Ectodermal cell (in vitro differentiated cells): ENCODE measurements at regions not wholly inside any gene's neighbourhood (a gene's known extent, or its start where the extent isn't known, plus 50 kb on each side); places are given as distances from the start of the nearest gene placed in this dataset.

Experiments used
- H3K27ac ChIP-seq: 2 replicates; pipeline ENCODE4 v1.7.0; 2013; ENCODE audit warnings: mild to moderate bottlenecking, low read depth, low read length; ENCODE audit not compliant: insufficient read depth, poor library complexity, severe bottlenecking
- H3K27me3 ChIP-seq: 2 replicates; pipeline ENCODE4 v1.7.0; 2013; ENCODE audit warnings: mild to moderate bottlenecking, low read length; ENCODE audit not compliant: insufficient read depth, control insufficient read depth, poor library complexity, severe bottlenecking
- H3K36me3 ChIP-seq: one replicate; pipeline ENCODE4 v1.7.0; 2013; ENCODE audit warnings: low read length; ENCODE audit not compliant: control insufficient read depth, insufficient read depth
- H3K4me1 ChIP-seq: one replicate; pipeline ENCODE4 v1.7.0; 2013; ENCODE audit warnings: low read length; ENCODE audit not compliant: control insufficient read depth, insufficient read depth
- H3K4me3 ChIP-seq: 2 replicates; pipeline ENCODE4 v1.7.0; 2013; ENCODE audit warnings: low read depth, low read length, control low read depth; ENCODE audit not compliant: insufficient read depth
- H3K9me3 ChIP-seq: 2 replicates; pipeline ENCODE4 v1.7.0; 2013; ENCODE audit warnings: mild to moderate bottlenecking, low read length, moderate library complexity; ENCODE audit not compliant: control insufficient read depth
- WGBS, 2 experiments: methylation state at CpG; one replicate each; pipeline ENCODE4 v1.1.7; 2013; ENCODE audit warnings: missing lambda C conversion rate in 2 of 2; 5-methylcytosine and 5-hydroxymethylcytosine counted together

DNA sequence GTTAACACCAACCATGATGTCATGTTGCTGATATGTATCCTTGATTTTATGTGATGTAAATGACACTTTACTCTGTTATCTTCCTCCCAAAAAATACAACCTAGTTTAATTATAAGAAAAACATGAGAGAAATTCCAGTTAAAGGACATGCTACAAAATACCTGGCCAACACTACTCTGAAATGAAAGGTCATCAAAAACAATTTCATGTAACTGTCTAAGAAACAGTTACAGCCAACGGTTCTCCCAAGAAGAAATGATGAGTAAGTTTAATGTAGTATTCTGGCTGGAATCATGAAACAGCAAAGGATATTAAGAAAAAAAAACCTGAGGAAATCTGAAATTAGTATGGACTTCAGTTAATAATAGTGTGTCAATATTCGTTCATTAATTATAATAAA is 653.3 kb upstream of the FOXG1 start:
- Histone ChIP-seq H3K9me3 (no peaks in the 10 kb centered on the region), H3K4me1 (no peaks in the 10 kb centered on the region), H3K27ac (no peak overlapping the region), H3K36me3 (no peaks in the 10 kb centered on the region), H3K4me3 (no peak overlapping the region), H3K27me3 (peaks cover 9% of the 10 kb centered on the region)
- WGBS, 2 experiments: 100% methylated on average over 1 of the region's 2 CpGs

DNA sequence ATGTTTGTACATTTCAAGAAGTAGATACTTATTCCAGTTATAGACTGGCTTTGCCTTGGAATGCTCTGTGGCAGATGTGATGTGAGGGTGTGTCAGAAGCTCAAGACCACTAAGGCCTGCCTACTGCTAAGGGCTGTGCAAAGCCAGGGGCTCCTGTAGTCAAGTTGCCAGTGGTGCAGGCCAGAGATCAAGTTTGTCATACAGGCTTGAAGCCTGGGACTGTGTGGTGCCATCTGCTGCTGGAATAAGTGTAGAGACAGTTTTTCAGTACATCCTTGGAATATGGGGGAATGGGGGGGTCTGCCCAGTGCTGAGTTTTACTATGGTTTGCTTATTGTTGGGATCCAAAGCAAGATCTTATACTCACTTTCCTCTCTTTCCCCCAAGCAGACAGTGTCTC is 649.9 kb upstream of the FOXG1 start:
- Histone ChIP-seq H3K9me3 (no peaks in the 10 kb centered on the region), H3K27me3 (peaks cover 41% of the 10 kb centered on the region), H3K27ac (no peak overlapping the region), H3K4me3 (no peak overlapping the region), H3K36me3 (no peaks in the 10 kb centered on the region), H3K4me1 (no peaks in the 10 kb centered on the region)

DNA sequence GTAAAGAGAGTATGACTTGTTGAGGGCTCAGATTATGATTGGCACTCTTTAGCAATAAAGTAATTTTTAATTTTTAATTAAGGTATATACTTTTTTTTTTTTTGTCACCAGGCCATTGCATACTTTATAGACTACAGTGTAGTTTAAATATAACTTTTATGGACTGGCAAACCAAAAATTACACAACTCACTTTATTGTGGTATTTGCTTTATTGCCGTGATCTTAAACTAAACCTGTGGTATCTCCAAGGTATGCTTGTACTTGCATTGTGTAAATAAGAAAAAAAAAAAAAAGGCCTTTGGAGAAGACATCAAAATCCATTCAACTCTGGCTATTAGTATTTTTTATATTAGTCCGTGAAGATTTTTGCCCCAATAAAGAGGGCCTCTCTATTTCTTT is 646.7 kb upstream of the FOXG1 start:
- WGBS, 2 experiments: 83% methylated on average over 1 of the region's 2 CpGs; no CpG with 5 or more reads in 1 of the 2 experiments
- H3K4me1 ChIP-seq: peaks cover 6% of the 10 kb centered on the region
- H3K4me3 ChIP-seq: no peak overlapping the region
- no peaks in the 10 kb centered on the region for H3K9me3 ChIP-seq
- H3K27me3 ChIP-seq: peaks cover 69% of the 10 kb centered on the region
- no peaks in the 10 kb centered on the region for H3K36me3 ChIP-seq
- no peak overlapping the region for H3K27ac ChIP-seq

DNA sequence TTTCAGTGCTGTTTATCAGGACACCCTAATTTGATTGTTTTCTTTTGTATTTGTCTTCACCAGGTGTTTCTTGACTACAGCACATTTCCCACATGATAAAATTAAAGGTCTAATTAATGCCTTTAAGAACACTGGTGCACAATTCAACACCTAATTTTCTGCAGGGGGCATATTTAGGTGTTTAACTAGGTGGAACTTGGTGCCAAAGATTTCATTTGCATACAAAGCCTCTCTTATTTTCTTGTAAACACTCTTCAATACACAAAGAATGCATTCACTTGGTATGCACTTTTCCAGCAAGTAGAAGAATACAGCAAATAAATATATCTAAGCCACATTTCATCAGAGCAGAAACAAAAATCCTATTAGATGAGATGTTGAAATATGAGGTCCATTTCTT is 646.2 kb upstream of the FOXG1 start:
- Histone ChIP-seq H3K4me1 (peaks cover 6% of the 10 kb centered on the region), H3K36me3 (no peaks in the 10 kb centered on the region), H3K4me3 (no peak overlapping the region), H3K27me3 (peaks cover 74% of the 10 kb centered on the region), H3K27ac (no peak overlapping the region), H3K9me3 (no peaks in the 10 kb centered on the region)

DNA sequence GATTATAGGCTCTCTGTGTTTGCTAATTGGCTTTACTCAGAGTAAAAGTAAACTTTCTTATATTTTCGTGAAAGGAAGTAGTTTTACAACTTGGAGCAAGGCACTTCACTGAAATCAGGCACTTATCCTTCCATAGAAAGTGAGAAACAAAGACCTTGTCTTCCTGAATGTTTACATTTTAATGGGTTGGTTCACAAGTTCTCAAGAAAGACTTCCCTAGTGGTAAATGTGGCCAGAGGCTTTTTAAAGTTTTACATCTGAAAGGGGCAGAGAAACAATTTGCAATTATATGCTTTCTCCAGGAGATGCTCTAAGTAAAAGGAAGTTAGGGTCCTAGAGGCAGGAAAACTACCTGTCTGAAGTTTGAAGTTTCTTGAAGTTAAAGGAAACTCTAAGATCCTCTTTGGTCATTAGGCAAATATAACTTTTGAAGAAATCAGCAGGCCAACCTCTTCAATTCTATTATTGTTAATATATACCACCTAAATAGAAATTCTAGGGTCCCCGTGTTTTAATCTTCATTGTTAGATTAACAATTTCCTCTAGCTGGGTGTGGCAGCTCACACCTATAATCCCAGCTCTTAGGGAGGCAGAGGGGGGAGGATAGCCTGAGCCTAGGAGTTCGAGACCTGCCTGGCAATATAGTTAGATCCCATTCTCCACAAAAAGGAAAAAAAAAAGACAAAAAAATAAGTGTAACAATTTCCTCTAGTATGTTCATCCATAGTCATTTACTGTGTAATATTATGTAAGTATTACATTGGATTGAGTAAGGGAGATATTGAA is 644.9 kb upstream of the FOXG1 start:
- Histone ChIP-seq H3K4me3 (no peak overlapping the region), H3K27ac (no peak overlapping the region)
- WGBS, 2 experiments: 0% methylated on average over 1 to 2 of the region's 3 CpGs

DNA sequence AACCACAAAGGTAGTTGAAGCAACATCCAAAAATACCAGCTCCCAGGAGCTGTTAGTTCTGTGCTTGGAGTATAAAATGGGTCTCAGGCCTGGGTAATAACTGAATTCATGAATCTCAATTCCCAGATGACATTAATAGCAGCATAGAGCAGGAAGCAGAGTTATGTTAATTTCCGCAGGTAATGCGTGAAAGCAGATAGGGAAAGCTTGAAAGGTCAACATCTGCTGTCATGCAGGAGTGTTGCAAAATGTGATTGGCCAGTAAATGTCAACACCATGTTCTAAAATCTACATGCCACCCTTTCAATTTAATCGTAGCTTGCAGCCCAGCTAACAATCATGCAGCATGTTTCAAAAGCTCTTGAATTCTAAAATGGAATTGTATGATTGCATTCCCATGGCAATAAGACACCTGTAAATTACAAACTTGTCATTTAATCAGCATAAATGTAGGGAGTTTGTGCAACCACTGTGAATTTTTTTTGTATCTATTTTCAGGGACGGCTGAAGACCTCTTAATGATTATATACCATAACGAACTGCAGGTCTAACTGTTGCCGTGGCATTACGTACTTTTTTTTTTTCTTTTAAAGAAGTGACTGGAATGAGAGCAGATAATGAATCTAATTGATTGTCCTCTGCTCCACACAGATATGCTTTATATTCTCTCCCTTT is 635.8 kb upstream of the FOXG1 start:
- Histone ChIP-seq H3K9me3 (no peaks in the 10 kb centered on the region), H3K4me1 (no peaks in the 10 kb centered on the region), H3K4me3 (no peak overlapping the region), H3K36me3 (no peaks in the 10 kb centered on the region), H3K27ac (no peak overlapping the region), H3K27me3 (peaks cover 6% of the 10 kb centered on the region)
- WGBS, 2 experiments: 88 to 98% methylated on average over 6 to 7 of the region's 7 CpGs

More for the DNA sequence above, 644.9 kb upstream of the FOXG1 start:
- no peaks in the 10 kb centered on the region for H3K9me3 ChIP-seq
- H3K4me1 ChIP-seq: peaks cover 6% of the 10 kb centered on the region
- no peaks in the 10 kb centered on the region for H3K36me3 ChIP-seq
- H3K27me3 ChIP-seq: peaks cover 84% of the 10 kb centered on the region

DNA sequence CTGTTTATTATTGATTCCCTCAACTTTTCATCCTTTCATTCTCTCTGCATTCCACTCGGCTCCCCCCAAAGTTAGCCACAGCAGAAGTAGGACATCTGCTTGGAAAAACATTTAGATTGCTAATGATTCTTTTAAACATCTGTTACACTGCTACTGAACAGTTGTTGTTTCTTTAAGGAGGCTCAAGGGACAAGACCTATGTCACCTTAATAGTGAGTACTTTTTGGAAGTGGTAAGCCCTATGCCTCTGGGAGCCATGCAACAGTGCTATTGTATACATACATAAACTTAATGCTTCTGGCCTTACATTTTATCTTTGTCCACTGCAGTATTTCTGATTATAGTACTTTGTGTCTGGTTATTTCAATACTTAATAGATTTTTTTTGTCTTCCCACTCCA is 628.2 kb upstream of the FOXG1 start:
- 86 to 100% methylated on average over 1 of the region's 1 CpG for WGBS, 2 experiments
- Histone ChIP-seq H3K27me3 (no peaks in the 10 kb centered on the region), H3K4me3 (no peak overlapping the region), H3K36me3 (no peaks in the 10 kb centered on the region), H3K9me3 (no peaks in the 10 kb centered on the region), H3K27ac (no peak overlapping the region), H3K4me1 (peaks cover under 1% of the 10 kb centered on the region)

DNA sequence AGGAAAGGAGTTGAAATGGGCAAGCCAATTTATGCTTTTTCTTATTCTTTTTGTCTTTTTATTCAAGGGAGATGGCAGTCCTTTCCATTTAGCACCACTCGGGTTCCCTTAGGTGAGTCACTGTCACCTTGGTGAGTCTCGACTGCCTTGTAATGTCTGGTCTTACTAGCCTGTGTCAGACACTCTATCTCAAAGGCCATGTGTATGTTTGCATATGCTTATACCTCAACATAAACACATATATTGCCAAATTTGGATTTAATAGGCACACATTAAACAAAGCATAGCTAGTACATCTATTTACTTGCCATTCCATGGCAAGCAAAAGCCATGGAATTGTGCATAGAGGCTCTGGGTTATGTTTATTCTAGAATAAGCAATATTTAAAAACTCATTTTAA is 624.9 kb upstream of the FOXG1 start:
- H3K27me3 ChIP-seq: no peaks in the 10 kb centered on the region
- WGBS, 2 experiments: 90 to 92% methylated on average over 2 of the region's 2 CpGs

DNA sequence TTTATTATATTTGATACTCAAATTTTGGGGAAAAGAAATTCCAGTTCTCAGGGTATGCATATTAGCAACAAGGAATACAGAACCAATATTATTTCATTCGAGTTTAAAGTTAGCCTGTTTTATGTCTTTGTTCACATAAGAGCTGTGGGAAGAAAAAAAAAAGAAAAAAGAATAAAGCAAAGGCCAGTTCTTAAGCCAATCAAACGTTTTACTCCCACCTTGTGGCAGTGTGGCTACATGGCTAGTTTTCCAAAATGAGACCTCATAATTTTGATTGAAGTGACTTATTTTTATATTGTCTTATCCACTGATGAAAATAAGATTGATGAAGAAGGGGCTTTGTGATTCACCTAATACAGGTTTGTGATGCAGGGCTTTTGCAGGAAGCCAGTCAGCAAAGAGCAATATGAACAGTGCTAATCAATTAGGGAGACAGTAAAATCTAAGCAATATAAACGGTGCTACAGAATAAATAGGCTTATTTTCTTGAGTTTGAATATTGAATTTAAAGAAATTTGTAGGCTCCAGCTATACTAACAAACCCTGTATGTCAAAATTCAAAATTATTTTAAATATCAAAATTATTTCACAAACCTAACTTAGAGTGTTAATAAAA is 624.1 kb upstream of the FOXG1 start:
- Histone ChIP-seq H3K4me1 (peaks cover 3% of the 10 kb centered on the region), H3K27ac (no peak overlapping the region), H3K4me3 (no peak overlapping the region), H3K9me3 (no peaks in the 10 kb centered on the region), H3K36me3 (no peaks in the 10 kb centered on the region), H3K27me3 (no peaks in the 10 kb centered on the region)
- WGBS, 2 experiments: 0 to 46% methylated on average over 1 to 3 of the region's 3 CpGs

More for the DNA sequence above, 624.9 kb upstream of the FOXG1 start:
- Histone ChIP-seq H3K36me3 (no peaks in the 10 kb centered on the region), H3K4me3 (no peak overlapping the region), H3K27ac (no peak overlapping the region), H3K9me3 (no peaks in the 10 kb centered on the region), H3K4me1 (peaks cover 3% of the 10 kb centered on the region)

DNA sequence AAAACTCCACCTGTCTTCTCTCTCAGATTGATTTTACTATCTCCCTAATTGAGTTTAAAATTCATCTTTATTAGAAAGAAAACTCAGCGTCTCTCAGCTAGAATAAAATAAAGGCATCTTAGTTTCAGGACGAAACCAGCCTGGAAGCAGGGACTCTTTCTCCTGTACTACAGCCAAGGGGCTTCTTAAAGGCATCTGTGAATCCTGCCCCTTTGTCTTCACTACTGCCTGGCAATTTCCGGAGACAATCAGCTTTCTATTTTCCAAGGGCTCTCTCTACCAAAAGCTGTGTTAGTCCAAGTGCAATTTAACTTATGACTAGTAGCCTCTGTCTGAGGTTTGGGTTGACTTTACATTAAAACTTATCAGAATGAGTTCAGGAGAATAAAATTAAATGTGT is 623.3 kb upstream of the FOXG1 start:
- Histone ChIP-seq H3K27ac (peak overlapping the region; percentile 60), H3K36me3 (no peaks in the 10 kb centered on the region), H3K9me3 (no peaks in the 10 kb centered on the region), H3K4me3 (no peak overlapping the region), H3K27me3 (no peaks in the 10 kb centered on the region), H3K4me1 (peaks cover 3% of the 10 kb centered on the region)
- WGBS, 2 experiments: 53 to 62% methylated on average over 3 of the region's 3 CpGs
